ENCODE measurements at regions not wholly inside any gene's neighbourhood (a gene's known extent, or its start where the extent isn't known, plus 50 kb on each side); places are given as distances from the start of the nearest gene placed in this dataset.

- TF ChIP-seq EZH2 (optimal IDR thresholded peaks at IDR 0.05; ENCODE audit: low read depth, low read length) = no peak
- no peak for TF ChIP-seq CTCF (IDR thresholded peaks at IDR 0.05; ENCODE audit: low read length)
Observed at GRCh38 chr10:43879742-43880141, 231.1 kb upstream of the ZNF32 start.
